ENCODE measurements at regions not wholly inside any gene's neighbourhood (a gene's known extent, or its start where the extent isn't known, plus 50 kb on each side); places are given as distances from the start of the nearest gene placed in this dataset.
"Not testable (repeated sequence)": the region's sequence is repeated elsewhere in the genome, so short reads cannot be mapped to it uniquely, and the experiment has no call there.

GRCh38 chr6:114827135-114827534, 484.3 kb upstream of the HS3ST5 start:
- Histone ChIP-seq H3K36me3 (ENCODE audit: control insufficient read depth in 5 of 5, insufficient read depth in 5 of 5, low read length in 5 of 5) (no peaks in the 10 kb centered on the region), H3K9ac (ENCODE audit: low read length in 5 of 5) (no peak overlapping the region), H3K27me3 (ENCODE audit: control insufficient read depth in 5 of 5, insufficient read depth in 4 of 5, low read length in 5 of 5) (no peaks in the 10 kb centered on the region), H3K4me3 (ENCODE audit: low read depth in 1 of 5, low read length in 5 of 5) (no peak overlapping the region), H3K4me1 (ENCODE audit: control insufficient read depth in 5 of 5, insufficient read depth in 5 of 5, low read length in 5 of 5) (no peaks in the 10 kb centered on the region), H3K27ac (ENCODE audit: low read depth, low read length) (no peak overlapping the region), H3K9me3 (ENCODE audit: control insufficient read depth in 5 of 5, low read length in 5 of 5) (no peaks in the 10 kb centered on the region)

DNA sequence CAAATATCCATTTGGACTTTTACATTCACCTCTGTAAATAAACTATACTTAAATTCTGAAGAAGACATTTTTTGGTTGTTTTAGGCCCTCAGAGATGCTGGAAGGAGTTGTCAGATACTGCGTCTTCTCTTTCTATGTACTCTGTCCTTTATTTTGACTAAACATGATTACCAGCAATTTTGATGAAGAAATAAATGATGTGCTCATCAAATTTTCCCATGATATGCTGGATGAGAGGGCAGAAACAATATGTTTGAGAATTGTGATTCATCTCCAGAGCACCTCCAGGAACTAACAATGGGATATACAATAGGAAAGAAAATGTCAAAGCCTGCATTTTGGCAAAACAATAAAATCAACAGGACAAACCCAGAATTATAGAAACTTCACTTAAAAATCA, 481.6 kb upstream of the HS3ST5 start:
- H3K27ac ChIP-seq (ENCODE audit: low read depth, low read length): no peak overlapping the region
- no peaks in the 10 kb centered on the region for H3K4me1 ChIP-seq (ENCODE audit: control insufficient read depth in 5 of 5, insufficient read depth in 5 of 5, low read length in 5 of 5)
- H3K36me3 ChIP-seq (ENCODE audit: control insufficient read depth in 5 of 5, insufficient read depth in 5 of 5, low read length in 5 of 5): no peaks in the 10 kb centered on the region
- no peak overlapping the region for H3K9ac ChIP-seq (ENCODE audit: low read length in 5 of 5)
- H3K4me3 ChIP-seq (ENCODE audit: low read depth in 1 of 5, low read length in 5 of 5): no peak overlapping the region
- no peaks in the 10 kb centered on the region for H3K9me3 ChIP-seq (ENCODE audit: control insufficient read depth in 5 of 5, low read length in 5 of 5)
- no peaks in the 10 kb centered on the region for H3K27me3 ChIP-seq (ENCODE audit: control insufficient read depth in 5 of 5, insufficient read depth in 4 of 5, low read length in 5 of 5)

DNA sequence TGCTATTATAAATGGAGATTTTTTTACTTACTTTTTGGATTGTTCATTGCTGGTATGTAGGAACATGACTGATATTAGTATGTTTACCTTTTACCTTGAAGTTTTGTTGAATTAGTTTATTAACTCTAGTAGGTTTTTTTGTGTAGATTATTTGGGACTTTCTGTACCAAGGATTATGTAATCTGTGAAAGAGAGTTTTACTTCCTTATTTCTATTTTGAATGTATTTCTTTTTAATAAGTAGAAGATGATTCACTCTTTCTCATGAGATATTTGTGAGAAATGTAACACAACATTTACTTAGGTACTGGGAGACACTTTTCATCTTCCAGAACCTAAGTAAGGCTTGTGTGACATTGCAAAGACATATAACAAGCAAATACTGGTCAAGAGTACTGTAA, 473.9 kb upstream of the HS3ST5 start:
- H3K36me3 ChIP-seq (ENCODE audit: control insufficient read depth in 5 of 5, insufficient read depth in 5 of 5, low read length in 5 of 5): no peaks in the 10 kb centered on the region
- H3K4me1 ChIP-seq (ENCODE audit: control insufficient read depth in 5 of 5, insufficient read depth in 5 of 5, low read length in 5 of 5): no peaks in the 10 kb centered on the region
- no peaks in the 10 kb centered on the region for H3K27me3 ChIP-seq (ENCODE audit: control insufficient read depth in 5 of 5, insufficient read depth in 4 of 5, low read length in 5 of 5)
- no peak overlapping the region for H3K4me3 ChIP-seq (ENCODE audit: low read depth in 1 of 5, low read length in 5 of 5)
- H3K9me3 ChIP-seq (ENCODE audit: control insufficient read depth in 5 of 5, low read length in 5 of 5): no peaks in the 10 kb centered on the region
- H3K9ac ChIP-seq (ENCODE audit: low read length in 5 of 5): no peak overlapping the region
- no peak overlapping the region for H3K27ac ChIP-seq (ENCODE audit: low read depth, low read length)

GRCh38 chr6:114810468-114810867, 467.6 kb upstream of the HS3ST5 start:
- H3K36me3 ChIP-seq (ENCODE audit: control insufficient read depth in 5 of 5, insufficient read depth in 5 of 5, low read length in 5 of 5): no peaks in the 10 kb centered on the region
- H3K4me1 ChIP-seq (ENCODE audit: control insufficient read depth in 5 of 5, insufficient read depth in 5 of 5, low read length in 5 of 5): no peaks in the 10 kb centered on the region
- H3K27me3 ChIP-seq (ENCODE audit: control insufficient read depth in 5 of 5, insufficient read depth in 4 of 5, low read length in 5 of 5): no peaks in the 10 kb centered on the region
- H3K9ac ChIP-seq (ENCODE audit: low read length in 5 of 5): no peak overlapping the region
- no peak overlapping the region for H3K4me3 ChIP-seq (ENCODE audit: low read depth in 1 of 5, low read length in 5 of 5)
- H3K27ac ChIP-seq (ENCODE audit: low read depth, low read length): no peak overlapping the region
- peaks cover 0 to under 1% (median 0%) of the 10 kb centered on the region in 5 donors for H3K9me3 ChIP-seq (ENCODE audit: control insufficient read depth in 5 of 5, low read length in 5 of 5)

DNA sequence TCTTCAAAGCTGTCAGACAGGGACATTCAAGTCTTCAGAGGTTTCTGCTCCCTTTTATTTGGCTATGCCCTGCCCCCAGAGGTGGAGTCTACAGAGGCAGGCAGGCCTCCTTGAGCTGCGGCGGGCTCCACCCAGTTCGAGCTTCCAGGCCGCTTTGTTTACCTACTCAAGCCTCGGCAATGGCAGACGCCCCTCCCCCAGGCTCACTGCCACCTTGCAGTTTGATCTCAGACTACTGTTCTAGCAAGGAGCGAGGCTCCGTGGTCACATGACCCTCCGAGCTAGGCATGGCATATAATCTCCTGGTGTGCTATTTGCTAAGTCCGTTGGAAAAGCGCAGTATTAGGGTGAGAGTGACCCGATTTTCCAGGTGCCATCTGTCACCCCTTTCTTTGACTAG, 462.6 kb upstream of the HS3ST5 start:
- not testable (repeated sequence) for H3K27me3 ChIP-seq (ENCODE audit: control insufficient read depth in 5 of 5, insufficient read depth in 4 of 5, low read length in 5 of 5); H3K36me3 ChIP-seq (ENCODE audit: control insufficient read depth in 5 of 5, insufficient read depth in 5 of 5, low read length in 5 of 5)

DNA sequence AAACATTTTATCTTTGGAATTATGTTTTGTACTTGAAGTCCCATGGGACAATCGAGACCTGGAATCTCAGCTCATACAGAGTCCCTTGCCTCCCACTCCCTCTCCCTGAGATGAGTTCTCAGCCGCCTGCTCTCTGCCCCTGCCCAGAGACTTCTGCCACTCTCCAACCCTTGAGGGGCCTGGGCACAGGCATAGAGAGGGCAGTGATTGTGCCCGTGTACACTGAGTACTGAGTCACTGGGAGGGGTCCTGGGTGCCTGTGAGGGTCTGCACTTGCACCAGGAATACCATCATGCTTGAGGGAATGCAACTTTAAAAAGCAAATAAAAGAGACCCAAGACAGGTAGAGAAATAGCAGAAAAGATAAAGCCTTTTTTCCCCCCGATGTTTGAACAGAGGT, 453.8 kb upstream of the HS3ST5 start:
- H3K27ac ChIP-seq (ENCODE audit: low read depth, low read length): no peak overlapping the region
- no peaks in the 10 kb centered on the region for H3K36me3 ChIP-seq (ENCODE audit: control insufficient read depth in 5 of 5, insufficient read depth in 5 of 5, low read length in 5 of 5)
- H3K27me3 ChIP-seq (ENCODE audit: control insufficient read depth in 5 of 5, insufficient read depth in 4 of 5, low read length in 5 of 5): no peaks in the 10 kb centered on the region
- H3K9ac ChIP-seq (ENCODE audit: low read length in 5 of 5): no peak overlapping the region
- H3K4me1 ChIP-seq (ENCODE audit: control insufficient read depth in 5 of 5, insufficient read depth in 5 of 5, low read length in 5 of 5): no peaks in the 10 kb centered on the region
- no peaks in the 10 kb centered on the region for H3K9me3 ChIP-seq (ENCODE audit: control insufficient read depth in 5 of 5, low read length in 5 of 5)
- no peak overlapping the region for H3K4me3 ChIP-seq (ENCODE audit: low read depth in 1 of 5, low read length in 5 of 5)

More for the DNA sequence above, 462.6 kb upstream of the HS3ST5 start:
- not testable (repeated sequence) for H3K4me3 ChIP-seq (ENCODE audit: low read depth in 1 of 5, low read length in 5 of 5); H3K9me3 ChIP-seq (ENCODE audit: control insufficient read depth in 5 of 5, low read length in 5 of 5); H3K9ac ChIP-seq (ENCODE audit: low read length in 5 of 5); H3K27ac ChIP-seq (ENCODE audit: low read depth, low read length); H3K4me1 ChIP-seq (ENCODE audit: control insufficient read depth in 5 of 5, insufficient read depth in 5 of 5, low read length in 5 of 5)

- no peaks in the 10 kb centered on the region for H3K27me3 ChIP-seq (ENCODE audit: control insufficient read depth in 5 of 5, insufficient read depth in 4 of 5, low read length in 5 of 5)
- H3K27ac ChIP-seq (ENCODE audit: low read depth, low read length): no peak overlapping the region
- H3K4me3 ChIP-seq (ENCODE audit: low read depth in 1 of 5, low read length in 5 of 5): no peak overlapping the region
- no peaks in the 10 kb centered on the region for H3K36me3 ChIP-seq (ENCODE audit: control insufficient read depth in 5 of 5, insufficient read depth in 5 of 5, low read length in 5 of 5)
- no peaks in the 10 kb centered on the region for H3K9me3 ChIP-seq (ENCODE audit: control insufficient read depth in 5 of 5, low read length in 5 of 5)
- H3K4me1 ChIP-seq (ENCODE audit: control insufficient read depth in 5 of 5, insufficient read depth in 5 of 5, low read length in 5 of 5): no peaks in the 10 kb centered on the region
- no peak overlapping the region for H3K9ac ChIP-seq (ENCODE audit: low read length in 5 of 5)
Observed at GRCh38 chr6:114793428-114793827, 450.6 kb upstream of the HS3ST5 start.

GRCh38 chr6:114785235-114786127, 442.7 kb upstream of the HS3ST5 start:
- Histone ChIP-seq H3K27me3 (ENCODE audit: control insufficient read depth in 5 of 5, insufficient read depth in 4 of 5, low read length in 5 of 5) (no peaks in the 10 kb centered on the region), H3K4me3 (ENCODE audit: low read depth in 1 of 5, low read length in 5 of 5) (no peak overlapping the region), H3K9ac (ENCODE audit: low read length in 5 of 5) (no peak overlapping the region), H3K4me1 (ENCODE audit: control insufficient read depth in 5 of 5, insufficient read depth in 5 of 5, low read length in 5 of 5) (no peaks in the 10 kb centered on the region), H3K9me3 (ENCODE audit: control insufficient read depth in 5 of 5, low read length in 5 of 5) (no peaks in the 10 kb centered on the region), H3K27ac (ENCODE audit: low read depth, low read length) (no peak overlapping the region), H3K36me3 (ENCODE audit: control insufficient read depth in 5 of 5, insufficient read depth in 5 of 5, low read length in 5 of 5) (no peaks in the 10 kb centered on the region)

GRCh38 chr6:114783783-114784182, 441.0 kb upstream of the HS3ST5 start:
- H3K27ac ChIP-seq (ENCODE audit: low read depth, low read length): no peak overlapping the region
- H3K4me3 ChIP-seq (ENCODE audit: low read depth in 1 of 5, low read length in 5 of 5): no peak overlapping the region
- no peaks in the 10 kb centered on the region for H3K36me3 ChIP-seq (ENCODE audit: control insufficient read depth in 5 of 5, insufficient read depth in 5 of 5, low read length in 5 of 5)
- H3K9me3 ChIP-seq (ENCODE audit: control insufficient read depth in 5 of 5, low read length in 5 of 5): no peaks in the 10 kb centered on the region
- H3K27me3 ChIP-seq (ENCODE audit: control insufficient read depth in 5 of 5, insufficient read depth in 4 of 5, low read length in 5 of 5): no peaks in the 10 kb centered on the region
- H3K4me1 ChIP-seq (ENCODE audit: control insufficient read depth in 5 of 5, insufficient read depth in 5 of 5, low read length in 5 of 5): no peaks in the 10 kb centered on the region
- H3K9ac ChIP-seq (ENCODE audit: low read length in 5 of 5): no peak overlapping the region

DNA sequence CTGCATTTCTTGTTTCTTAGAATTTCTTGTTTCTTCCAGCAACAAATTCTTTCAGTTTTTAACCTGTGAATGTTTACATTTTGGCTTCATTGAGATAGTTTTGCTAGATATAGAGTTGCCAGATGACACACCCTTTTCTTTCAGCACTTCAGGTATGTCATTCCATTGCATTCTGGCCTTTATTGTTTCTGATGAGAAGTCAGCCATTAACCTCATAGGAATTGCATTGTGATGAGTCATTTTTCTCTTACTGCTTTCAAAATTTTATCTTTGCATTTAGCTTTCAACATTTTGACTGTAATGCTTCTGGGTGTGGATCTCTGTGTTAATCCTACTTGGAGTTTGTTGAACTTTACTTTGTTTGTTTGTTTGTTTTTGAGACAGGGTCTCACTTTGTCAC, 440.3 kb upstream of the HS3ST5 start:
- no peaks in the 10 kb centered on the region for H3K27me3 ChIP-seq (ENCODE audit: control insufficient read depth in 5 of 5, insufficient read depth in 4 of 5, low read length in 5 of 5)
- H3K4me3 ChIP-seq (ENCODE audit: low read depth in 1 of 5, low read length in 5 of 5): no peak overlapping the region
- no peak overlapping the region for H3K9ac ChIP-seq (ENCODE audit: low read length in 5 of 5)
- no peaks in the 10 kb centered on the region for H3K9me3 ChIP-seq (ENCODE audit: control insufficient read depth in 5 of 5, low read length in 5 of 5)
- no peaks in the 10 kb centered on the region for H3K4me1 ChIP-seq (ENCODE audit: control insufficient read depth in 5 of 5, insufficient read depth in 5 of 5, low read length in 5 of 5)
- H3K36me3 ChIP-seq (ENCODE audit: control insufficient read depth in 5 of 5, insufficient read depth in 5 of 5, low read length in 5 of 5): no peaks in the 10 kb centered on the region
- H3K27ac ChIP-seq (ENCODE audit: low read depth, low read length): no peak overlapping the region

Measured in subcutaneous abdominal adipose tissue (tissue), 5 donors.